ENCODE measurements at regions not wholly inside any gene's neighbourhood (a gene's known extent, or its start where the extent isn't known, plus 50 kb on each side); places are given as distances from the start of the nearest gene placed in this dataset.

DNA sequence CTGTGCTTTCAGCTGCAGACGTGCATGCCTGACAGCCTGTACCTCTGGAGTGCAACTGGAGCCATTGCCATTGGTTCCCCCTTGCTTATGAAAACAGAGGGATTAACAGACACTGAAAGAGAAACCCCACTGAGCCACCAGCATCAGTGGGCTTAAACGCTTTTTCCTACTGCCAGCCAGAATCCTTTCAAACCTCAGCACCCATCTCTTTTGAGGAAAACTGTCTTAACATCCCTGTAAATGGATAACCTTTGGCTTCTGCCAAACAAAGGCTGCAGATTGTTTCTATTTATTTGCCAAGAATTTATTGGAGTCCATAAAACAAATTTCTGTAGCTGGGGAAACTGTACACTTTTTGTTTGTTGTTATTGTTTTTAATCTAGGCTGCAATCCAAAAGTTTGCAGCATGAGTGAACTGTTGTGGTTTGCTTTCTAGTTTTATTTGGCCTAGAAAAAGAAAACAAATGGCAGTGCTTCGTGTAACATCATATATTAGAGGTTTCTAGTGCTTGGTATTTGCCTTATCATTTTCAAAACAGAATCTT, 369.2 kb upstream of the IL12A start:
- TF ChIP-seq, protein P1, sequence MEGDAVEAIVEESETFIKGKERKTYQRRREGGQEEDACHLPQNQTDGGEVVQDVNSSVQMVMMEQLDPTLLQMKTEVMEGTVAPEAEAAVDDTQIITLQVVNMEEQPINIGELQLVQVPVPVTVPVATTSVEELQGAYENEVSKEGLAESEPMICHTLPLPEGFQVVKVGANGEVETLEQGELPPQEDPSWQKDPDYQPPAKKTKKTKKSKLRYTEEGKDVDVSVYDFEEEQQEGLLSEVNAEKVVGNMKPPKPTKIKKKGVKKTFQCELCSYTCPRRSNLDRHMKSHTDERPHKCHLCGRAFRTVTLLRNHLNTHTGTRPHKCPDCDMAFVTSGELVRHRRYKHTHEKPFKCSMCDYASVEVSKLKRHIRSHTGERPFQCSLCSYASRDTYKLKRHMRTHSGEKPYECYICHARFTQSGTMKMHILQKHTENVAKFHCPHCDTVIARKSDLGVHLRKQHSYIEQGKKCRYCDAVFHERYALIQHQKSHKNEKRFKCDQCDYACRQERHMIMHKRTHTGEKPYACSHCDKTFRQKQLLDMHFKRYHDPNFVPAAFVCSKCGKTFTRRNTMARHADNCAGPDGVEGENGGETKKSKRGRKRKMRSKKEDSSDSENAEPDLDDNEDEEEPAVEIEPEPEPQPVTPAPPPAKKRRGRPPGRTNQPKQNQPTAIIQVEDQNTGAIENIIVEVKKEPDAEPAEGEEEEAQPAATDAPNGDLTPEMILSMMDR (IDR thresholded peaks at IDR 0.05), result no peak
- Histone ChIP-seq H3K4me1 (no peaks in the 10 kb centered on the region), H3K9me3 (no peaks in the 10 kb centered on the region), H3K27me3 (no peaks in the 10 kb centered on the region), H3K27ac (no peak overlapping the region), H3K36me3 (no peaks in the 10 kb centered on the region), H3K4me3 (no peak overlapping the region)
- intact Hi-C loops (cut with DNase I), result loop anchor here (10.0 kb wide), 1 partner anchor 115 kb away; no protein-coding TSS in a partner anchor
- DNase-seq (ENCODE audit: low spot score in 2 of 2), result no peak

GRCh38 chr3:159620281-159620680, 368.4 kb upstream of the IL12A start:
- H3K4me1 ChIP-seq, result no peaks in the 10 kb centered on the region
- intact Hi-C loops (cut with DNase I), result no loop called here
- no peaks in the 10 kb centered on the region for H3K36me3 ChIP-seq
- no peaks in the 10 kb centered on the region for H3K27me3 ChIP-seq
- H3K4me3 ChIP-seq, result no peak overlapping the region
- DNase-seq (ENCODE audit: low spot score in 2 of 2), result no peak
- no peak overlapping the region for H3K27ac ChIP-seq
- H3K9me3 ChIP-seq, result no peaks in the 10 kb centered on the region
- TF ChIP-seq, protein P1 (IDR thresholded peaks at IDR 0.05), result no peak

DNA sequence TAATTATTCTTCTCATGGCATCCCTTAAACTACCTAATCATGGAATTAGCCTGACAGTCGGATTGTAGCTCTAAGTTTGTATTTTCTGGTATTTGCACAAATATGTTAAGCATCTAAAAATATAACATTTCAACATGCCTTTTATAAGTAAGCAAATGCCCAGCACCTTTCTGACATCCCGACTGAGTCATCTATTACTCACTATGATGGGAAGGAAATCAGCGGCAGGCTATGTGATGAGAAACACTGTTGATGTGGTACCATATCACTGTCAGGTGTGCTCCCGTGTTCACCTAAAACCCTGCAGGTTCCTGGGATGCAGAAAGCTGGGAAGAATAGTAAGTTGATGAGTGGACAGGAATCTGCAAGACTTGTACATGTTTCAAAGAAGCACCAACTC, 367.8 kb upstream of the IL12A start:
- TF ChIP-seq, protein P1 (IDR thresholded peaks at IDR 0.05), result no peak
- Histone ChIP-seq H3K27ac (no peak overlapping the region), H3K36me3 (no peaks in the 10 kb centered on the region), H3K4me3 (no peak overlapping the region), H3K27me3 (no peaks in the 10 kb centered on the region), H3K4me1 (no peaks in the 10 kb centered on the region), H3K9me3 (no peaks in the 10 kb centered on the region)
- DNase-seq (ENCODE audit: low spot score in 2 of 2), result no peak
- intact Hi-C loops (cut with DNase I), result no loop called here

DNA sequence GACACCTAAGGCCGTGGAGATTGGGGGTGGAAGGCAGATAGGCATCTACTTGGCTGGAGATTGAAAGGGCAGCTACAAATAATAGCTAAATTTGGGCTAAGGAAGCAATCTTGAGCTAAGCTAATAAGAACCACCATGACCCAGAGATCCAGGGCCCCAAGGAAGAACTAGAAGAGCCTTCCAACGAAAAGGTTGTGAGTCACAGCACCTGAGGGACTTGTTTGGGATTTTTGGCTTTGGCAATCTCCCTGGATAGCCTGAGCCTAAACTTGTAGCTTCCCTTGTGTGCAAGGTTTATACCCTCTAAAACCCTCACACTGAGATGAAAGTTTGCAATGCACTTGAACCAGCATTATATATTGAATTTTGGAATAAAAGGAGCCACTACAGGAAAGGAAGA, 364.0 kb upstream of the IL12A start:
- no peak for DNase-seq (ENCODE audit: low spot score in 2 of 2)
- TF ChIP-seq, protein P1 (IDR thresholded peaks at IDR 0.05), result no peak
- Histone ChIP-seq H3K4me1 (no peaks in the 10 kb centered on the region), H3K4me3 (no peak overlapping the region), H3K27me3 (no peaks in the 10 kb centered on the region), H3K36me3 (no peaks in the 10 kb centered on the region), H3K27ac (no peak overlapping the region), H3K9me3 (no peaks in the 10 kb centered on the region)
- intact Hi-C loops (cut with DNase I), result no loop called here

DNA sequence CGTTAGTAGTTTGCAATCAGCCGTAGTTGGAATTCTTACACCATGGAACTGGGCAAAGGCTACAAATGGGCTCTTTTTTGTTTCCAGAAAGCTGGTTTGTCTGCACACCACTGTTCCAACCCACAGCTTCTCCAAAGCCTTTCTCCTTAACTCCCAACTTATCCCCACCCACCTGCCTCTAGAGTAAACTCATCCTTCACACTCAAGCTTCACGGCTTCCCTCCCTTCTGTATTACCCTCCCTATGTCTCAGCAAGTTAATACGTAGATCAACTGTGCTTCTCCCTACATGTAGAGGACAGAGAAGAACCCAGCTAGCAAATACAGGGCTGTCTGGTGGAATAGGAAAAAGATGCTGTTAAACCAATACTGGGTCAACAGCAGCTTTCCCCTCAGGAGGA, 363.0 kb upstream of the IL12A start:
- DNase-seq (ENCODE audit: low spot score in 2 of 2), result no peak
- no peaks in the 10 kb centered on the region for H3K27me3 ChIP-seq
- no peak overlapping the region for H3K27ac ChIP-seq
- no peaks in the 10 kb centered on the region for H3K9me3 ChIP-seq
- TF ChIP-seq, protein P1 (IDR thresholded peaks at IDR 0.05), result no peak
- H3K36me3 ChIP-seq, result no peaks in the 10 kb centered on the region
- intact Hi-C loops (cut with DNase I), result no loop called here
- no peaks in the 10 kb centered on the region for H3K4me1 ChIP-seq
- no peak overlapping the region for H3K4me3 ChIP-seq

GRCh38 chr3:159626598-159626997, 362.0 kb upstream of the IL12A start:
- no peak for DNase-seq (ENCODE audit: low spot score in 2 of 2)
- no peak overlapping the region for H3K4me3 ChIP-seq
- TF ChIP-seq, protein P1 (IDR thresholded peaks at IDR 0.05), result no peak
- H3K36me3 ChIP-seq, result no peaks in the 10 kb centered on the region
- H3K4me1 ChIP-seq, result no peaks in the 10 kb centered on the region
- no peaks in the 10 kb centered on the region for H3K9me3 ChIP-seq
- H3K27ac ChIP-seq, result no peak overlapping the region
- intact Hi-C loops (cut with DNase I), result no loop called here
- H3K27me3 ChIP-seq, result no peaks in the 10 kb centered on the region
